Activated CD8-positive, alpha-beta memory T cell treated with anti-CD3 and anti-CD28 coated beads for 36 hours (primary cell): ENCODE measurements at regions not wholly inside any gene's neighbourhood (a gene's known extent, or its start where the extent isn't known, plus 50 kb on each side); places are given as distances from the start of the nearest gene placed in this dataset.

Experiments
- CTCF ChIA-PET: fragments of 350-600 bp; sonication (Branson Sonifier 250); formaldehyde crosslinking; loops from one replicate; lab custom pipeline; 2021; ENCODE audit warnings: antibody characterized with exemption; lab: Charles Lee
- POLR2A ChIA-PET: fragments of 350-600 bp; sonication (Branson Sonifier 250); formaldehyde crosslinking; loops from one replicate; lab custom pipeline; 2021; ENCODE audit warnings: antibody characterized with exemption; lab: Charles Lee

- ChIA-PET POLR2A (no interaction called here), CTCF (no interaction called here)
Measured at GRCh38 chr1:87542697-87543096, 214.0 kb downstream of the LMO4 start.

DNA sequence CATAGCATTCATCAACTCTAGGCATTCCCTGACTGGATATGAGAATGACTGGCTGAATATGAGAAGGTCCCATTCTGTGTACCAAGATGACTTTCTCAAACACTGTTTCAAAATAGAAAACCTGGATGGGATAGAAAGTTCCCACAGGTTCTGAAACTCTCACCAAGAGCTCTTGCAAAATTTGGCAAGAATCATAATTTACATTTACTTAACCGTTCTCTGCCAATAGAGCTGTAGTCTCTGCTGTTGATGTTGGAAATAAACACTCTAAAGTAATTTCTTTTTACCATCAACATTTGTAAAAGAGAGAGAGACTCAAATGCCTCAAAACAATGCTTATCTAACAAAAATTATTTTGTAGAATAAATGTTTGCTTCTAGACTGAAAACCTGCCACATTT is 221.1 kb downstream of the LMO4 start:
- POLR2A ChIA-PET = no interaction called here
- CTCF ChIA-PET = no interaction called here

DNA sequence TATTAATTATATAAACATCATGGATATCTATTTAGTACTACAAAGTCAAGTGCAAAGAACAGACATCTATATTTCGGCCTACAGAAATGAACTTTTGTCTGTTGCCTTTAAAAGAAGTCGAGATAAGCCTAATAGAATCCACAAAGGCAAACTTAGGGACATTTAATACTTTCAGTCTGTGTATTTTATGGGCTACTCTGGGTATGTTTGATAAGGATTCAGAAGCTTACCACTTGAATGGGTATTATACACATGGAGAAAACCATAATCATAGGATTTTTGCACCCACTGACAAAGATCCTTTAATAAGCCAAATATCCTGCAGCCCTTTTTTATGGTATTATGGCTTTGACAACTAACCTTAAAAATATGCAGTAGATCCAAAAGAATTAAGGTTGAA is 224.8 kb downstream of the LMO4 start:
- CTCF ChIA-PET = no interaction called here
- POLR2A ChIA-PET = no interaction called here

GRCh38 chr1:87555366-87555765 is 226.7 kb downstream of the LMO4 start:
- CTCF ChIA-PET = interaction anchor here (0.5 kb wide), 1 partner anchor 324 kb away, joined by 3 read pairs; no protein-coding TSS in a partner anchor
- POLR2A ChIA-PET = no interaction called here

- POLR2A ChIA-PET = no interaction called here
- CTCF ChIA-PET = no interaction called here
Measured at GRCh38 chr1:87556326-87556725, 227.6 kb downstream of the LMO4 start.

GRCh38 chr1:87558921-87559320 is 230.2 kb downstream of the LMO4 start:
- CTCF ChIA-PET = no interaction called here

DNA sequence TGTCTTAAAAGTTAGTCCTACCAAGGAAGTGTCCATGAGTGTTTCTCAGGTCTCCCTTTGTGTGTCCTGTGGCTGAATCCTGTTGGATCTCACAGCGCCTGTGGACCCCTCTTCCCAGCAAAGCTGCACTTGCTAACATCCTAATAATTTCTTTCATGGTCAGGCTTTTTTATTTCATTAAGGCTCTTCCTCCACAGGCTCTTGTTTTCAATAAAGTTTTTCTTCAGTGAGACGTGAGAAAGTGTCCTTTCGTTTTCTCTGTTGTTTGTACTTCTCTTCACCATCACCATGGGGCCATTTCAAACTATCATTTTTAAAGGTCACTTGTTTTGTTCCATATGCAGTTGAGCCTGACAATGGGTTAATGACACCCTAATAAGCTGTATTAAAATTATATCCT is 231.5 kb downstream of the LMO4 start:
- POLR2A ChIA-PET = no interaction called here
- CTCF ChIA-PET = interaction anchor here (0.7 kb wide), 1 partner anchor 163 kb away, joined by 5 read pairs; no protein-coding TSS in a partner anchor

More at GRCh38 chr1:87558921-87559320, 230.2 kb downstream of the LMO4 start:
- POLR2A ChIA-PET = no interaction called here

- POLR2A ChIA-PET = no interaction called here
- CTCF ChIA-PET = no interaction called here
Measured at GRCh38 chr1:87560601-87561360, 232.1 kb downstream of the LMO4 start.

DNA sequence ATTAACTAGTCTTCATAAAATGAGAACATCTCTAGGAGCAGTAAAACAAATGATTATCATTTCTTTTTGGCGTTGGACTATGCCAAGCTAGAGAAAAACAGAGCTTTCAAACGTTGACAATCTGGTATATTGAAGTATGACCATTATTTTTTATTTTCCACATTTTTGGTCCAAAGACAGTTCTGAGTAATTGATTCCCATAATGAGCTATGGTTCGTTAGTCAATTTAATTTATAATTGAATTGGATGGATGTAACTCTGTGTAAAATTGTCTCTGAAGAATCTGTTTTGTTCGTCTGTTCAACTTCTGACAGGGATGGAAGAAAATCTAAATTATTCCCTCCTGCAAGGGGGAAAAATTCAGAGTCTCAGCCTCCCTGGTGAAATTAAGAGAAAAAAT is 234.5 kb downstream of the LMO4 start:
- ChIA-PET POLR2A (no interaction called here), CTCF (no interaction called here)

DNA sequence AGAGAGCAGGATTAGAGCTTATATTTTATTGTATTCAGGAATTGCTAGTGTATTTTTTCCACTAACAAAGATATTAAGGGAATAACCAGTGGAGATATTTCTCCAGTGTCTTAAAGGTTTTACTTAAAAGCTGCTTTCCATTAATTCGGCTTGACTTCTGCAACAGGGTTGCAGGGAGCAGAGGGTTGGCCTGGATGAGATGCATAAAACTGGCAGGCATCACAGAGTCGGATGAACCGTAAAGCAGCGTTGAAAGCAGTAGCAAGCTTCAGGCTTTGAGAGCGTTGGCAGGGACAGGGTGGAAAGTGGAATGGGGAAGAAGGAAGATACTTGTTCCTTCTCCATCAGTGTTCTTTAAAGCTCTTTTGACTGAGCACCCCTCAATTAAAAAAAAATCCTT is 237.2 kb downstream of the LMO4 start:
- ChIA-PET CTCF (no interaction called here), POLR2A (no interaction called here)

- CTCF ChIA-PET = no interaction called here
- POLR2A ChIA-PET = no interaction called here
Measured at GRCh38 chr1:87568005-87568404, 239.3 kb downstream of the LMO4 start.

- ChIA-PET CTCF (no interaction called here), POLR2A (no interaction called here)
Measured at GRCh38 chr1:87568911-87569310, 240.2 kb downstream of the LMO4 start.

- ChIA-PET POLR2A (no interaction called here), CTCF (no interaction called here)
Measured at GRCh38 chr1:87572008-87572407, 243.3 kb downstream of the LMO4 start.

GRCh38 chr1:87572891-87573290 is 244.2 kb downstream of the LMO4 start:
- POLR2A ChIA-PET = no interaction called here
- CTCF ChIA-PET = interaction anchor here (0.7 to 0.8 kb wide), 2 partner anchors 13 to 23 kb away, joined by 3 to 4 read pairs; no protein-coding TSS in a partner anchor

DNA sequence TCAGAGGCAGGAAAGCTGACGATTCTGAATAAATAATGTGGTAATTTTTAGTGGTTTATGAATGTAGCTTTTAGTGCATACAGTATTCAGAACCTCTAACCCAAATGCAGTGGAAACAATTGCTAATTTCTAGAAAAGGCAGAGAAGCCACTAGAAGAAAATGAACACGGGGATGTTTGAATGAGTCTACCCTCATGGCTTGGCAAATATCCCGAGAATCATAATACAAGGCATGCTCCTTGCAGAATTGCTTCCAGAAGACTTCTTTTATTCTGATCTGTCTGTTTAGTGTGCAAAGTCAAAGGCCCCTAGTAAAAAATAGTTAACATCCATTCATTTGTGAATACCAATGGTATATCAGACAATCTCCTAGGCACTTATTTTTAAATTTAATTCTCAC is 246.8 kb downstream of the LMO4 start:
- CTCF ChIA-PET = no interaction called here

DNA sequence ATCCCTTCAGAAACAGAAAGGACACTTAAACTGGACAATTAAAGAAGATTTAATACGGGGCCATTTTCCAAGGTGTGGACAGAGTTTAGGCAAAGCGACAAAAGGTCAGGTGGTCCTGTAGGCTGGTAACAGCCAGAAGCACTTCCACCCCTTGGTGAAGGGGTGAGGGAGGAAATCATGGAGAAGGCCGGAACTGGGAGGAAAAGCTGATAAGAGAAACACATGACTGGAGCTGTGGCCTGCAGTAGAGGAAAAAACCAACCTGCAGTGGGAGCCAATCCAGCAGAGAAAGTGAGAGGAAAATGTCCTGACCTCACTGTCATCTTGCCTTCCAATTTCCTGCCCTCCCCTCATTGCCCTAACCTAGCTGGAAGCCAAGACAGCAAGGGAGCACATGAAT is 249.8 kb downstream of the LMO4 start:
- ChIA-PET POLR2A (no interaction called here), CTCF (no interaction called here)

More for the DNA sequence above, 246.8 kb downstream of the LMO4 start:
- POLR2A ChIA-PET = no interaction called here

GRCh38 chr1:87583459-87583858 is 254.8 kb downstream of the LMO4 start:
- CTCF ChIA-PET = no interaction called here

DNA sequence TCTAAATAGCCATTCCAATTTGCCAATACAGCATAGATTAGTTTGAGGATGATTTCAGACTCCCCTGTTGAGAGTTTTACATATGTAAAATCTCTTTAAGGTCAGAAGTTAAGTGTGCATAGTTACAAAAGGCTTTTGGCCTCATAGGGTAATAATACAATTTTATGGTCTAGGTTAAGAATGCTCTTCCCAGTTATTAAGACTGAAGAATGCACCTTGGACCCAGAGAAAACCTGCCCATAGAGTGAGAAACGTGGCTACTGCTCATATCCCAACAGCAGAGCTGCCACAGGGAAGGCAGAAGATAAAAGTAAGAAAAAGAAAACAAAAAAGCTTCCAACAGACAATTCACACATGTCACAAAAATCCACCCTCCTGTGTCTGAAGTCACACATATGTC is 255.9 kb downstream of the LMO4 start:
- ChIA-PET CTCF (no interaction called here), POLR2A (no interaction called here)

More at GRCh38 chr1:87583459-87583858, 254.8 kb downstream of the LMO4 start:
- POLR2A ChIA-PET = no interaction called here

- POLR2A ChIA-PET = no interaction called here
- CTCF ChIA-PET = no interaction called here
Measured at GRCh38 chr1:87586501-87586900, 257.8 kb downstream of the LMO4 start.

- ChIA-PET CTCF (no interaction called here), POLR2A (no interaction called here)
Measured at GRCh38 chr1:87588495-87588894, 259.8 kb downstream of the LMO4 start.

DNA sequence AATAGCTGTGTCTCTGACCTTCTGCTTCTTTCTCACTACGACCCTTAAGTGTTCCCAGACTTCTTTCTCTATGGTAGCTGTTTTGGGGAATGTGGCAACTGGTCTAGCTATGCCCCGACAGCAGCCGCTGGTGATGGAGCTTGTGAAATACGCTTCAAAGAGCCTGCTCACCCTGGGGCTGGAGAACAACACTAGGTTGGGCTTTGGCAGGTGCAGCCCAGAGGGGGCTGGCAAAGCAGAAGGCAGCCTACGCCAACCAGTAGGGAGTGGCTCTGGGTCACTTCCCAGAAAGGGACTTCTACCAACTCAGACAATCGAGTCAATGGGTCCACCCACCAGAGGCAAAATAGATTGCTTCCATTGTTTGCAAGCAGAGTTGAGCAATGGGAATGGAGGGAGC is 262.8 kb downstream of the LMO4 start:
- POLR2A ChIA-PET = no interaction called here
- CTCF ChIA-PET = no interaction called here

- ChIA-PET POLR2A (no interaction called here), CTCF (no interaction called here)
Measured at GRCh38 chr1:87592156-87592555, 263.5 kb downstream of the LMO4 start.
